Fibroblast of the aortic adventitia (primary cell): ENCODE measurements at regions not wholly inside any gene's neighbourhood (a gene's known extent, or its start where the extent isn't known, plus 50 kb on each side); places are given as distances from the start of the nearest gene placed in this dataset.

Experiments used
- DNase-seq: peaks from one replicate; pipeline ENCODE4 v3.0.0-alpha.2; 2010; ENCODE audit warnings: low read depth
- H3K4me3 ChIP-seq: 2 replicates; pipeline ENCODE4 v1.5.1; 2011; ENCODE audit warnings: low read depth, mild to moderate bottlenecking, control low read depth, low read length, moderate library complexity
- CTCF ChIP-seq: IDR thresholded peaks from 2 replicates; pipeline ENCODE4 v1.5.1; 2011; ENCODE audit warnings: mild to moderate bottlenecking, low read length, control low read depth, inconsistent platforms; ENCODE audit not compliant: insufficient read depth

GRCh38 chr2:103977241-103977640 lies 876.7 kb upstream of the POU3F3 start:
- H3K4me3 ChIP-seq: no peak overlapping the region
- no peak for DNase-seq
- TF ChIP-seq CTCF: no peak

- DNase-seq: no peak
- no peak overlapping the region for H3K4me3 ChIP-seq
- TF ChIP-seq CTCF: no peak
Measured at GRCh38 chr2:103977668-103978067, 876.2 kb upstream of the POU3F3 start.

GRCh38 chr2:103980401-103980800 lies 873.5 kb upstream of the POU3F3 start:
- DNase-seq: no peak
- no peak overlapping the region for H3K4me3 ChIP-seq
- no peak for TF ChIP-seq CTCF

- H3K4me3 ChIP-seq: no peak overlapping the region
- no peak for TF ChIP-seq CTCF
- DNase-seq: no peak
Measured at GRCh38 chr2:103982691-103983090, 871.2 kb upstream of the POU3F3 start.

GRCh38 chr2:103986001-103986400 lies 867.9 kb upstream of the POU3F3 start:
- H3K4me3 ChIP-seq: no peak overlapping the region
- TF ChIP-seq CTCF: no peak
- no peak for DNase-seq

GRCh38 chr2:103991591-103991990 lies 862.3 kb upstream of the POU3F3 start:
- TF ChIP-seq CTCF: no peak
- no peak for DNase-seq

GRCh38 chr2:104004821-104005220 lies 849.1 kb upstream of the POU3F3 start:
- DNase-seq: no peak
- no peak for TF ChIP-seq CTCF
- H3K4me3 ChIP-seq: no peak overlapping the region

More at GRCh38 chr2:103991591-103991990, 862.3 kb upstream of the POU3F3 start:
- H3K4me3 ChIP-seq: no peak overlapping the region
